ENCODE measurements at regions not wholly inside any gene's neighbourhood (a gene's known extent, or its start where the extent isn't known, plus 50 kb on each side); places are given as distances from the start of the nearest gene placed in this dataset.

DNA sequence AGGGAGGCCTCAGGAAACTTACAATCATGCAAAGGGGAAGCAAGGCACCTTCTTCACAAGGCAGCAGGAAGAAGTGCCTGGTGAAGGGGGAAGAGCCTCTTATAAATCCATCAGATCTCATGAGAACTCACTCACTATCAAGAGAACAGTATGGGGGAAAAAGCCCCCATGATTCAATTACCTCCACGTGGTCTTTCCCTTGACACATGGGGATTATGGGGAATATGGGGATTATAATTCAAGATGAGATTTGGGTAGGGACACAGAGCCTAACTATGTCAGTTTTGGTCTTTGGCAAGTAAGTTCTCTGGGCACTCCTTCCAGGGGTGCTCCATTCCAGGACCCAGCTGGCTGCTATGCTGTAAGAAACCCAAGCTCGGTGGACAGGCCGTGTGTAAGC lies 275.3 kb upstream of the TUT7 start:
- TF ChIP-seq, protein P1, sequence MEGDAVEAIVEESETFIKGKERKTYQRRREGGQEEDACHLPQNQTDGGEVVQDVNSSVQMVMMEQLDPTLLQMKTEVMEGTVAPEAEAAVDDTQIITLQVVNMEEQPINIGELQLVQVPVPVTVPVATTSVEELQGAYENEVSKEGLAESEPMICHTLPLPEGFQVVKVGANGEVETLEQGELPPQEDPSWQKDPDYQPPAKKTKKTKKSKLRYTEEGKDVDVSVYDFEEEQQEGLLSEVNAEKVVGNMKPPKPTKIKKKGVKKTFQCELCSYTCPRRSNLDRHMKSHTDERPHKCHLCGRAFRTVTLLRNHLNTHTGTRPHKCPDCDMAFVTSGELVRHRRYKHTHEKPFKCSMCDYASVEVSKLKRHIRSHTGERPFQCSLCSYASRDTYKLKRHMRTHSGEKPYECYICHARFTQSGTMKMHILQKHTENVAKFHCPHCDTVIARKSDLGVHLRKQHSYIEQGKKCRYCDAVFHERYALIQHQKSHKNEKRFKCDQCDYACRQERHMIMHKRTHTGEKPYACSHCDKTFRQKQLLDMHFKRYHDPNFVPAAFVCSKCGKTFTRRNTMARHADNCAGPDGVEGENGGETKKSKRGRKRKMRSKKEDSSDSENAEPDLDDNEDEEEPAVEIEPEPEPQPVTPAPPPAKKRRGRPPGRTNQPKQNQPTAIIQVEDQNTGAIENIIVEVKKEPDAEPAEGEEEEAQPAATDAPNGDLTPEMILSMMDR (IDR thresholded peaks at IDR 0.05; ENCODE audit: low read depth, low read length, poor library complexity, severe bottlenecking), result no peak
- no peak for TF ChIP-seq EZH2phosphoT487 (IDR thresholded peaks at IDR 0.05; ENCODE audit: borderline replicate concordance, low read length)

All from DOHH2 (cell line).